Inflammatory macrophage treated with lipopolysaccharide for 1 hour (primary cell): ENCODE measurements at regions not wholly inside any gene's neighbourhood (a gene's known extent, or its start where the extent isn't known, plus 50 kb on each side); places are given as distances from the start of the nearest gene placed in this dataset.
A peak's percentile ranks its signal among the peaks of the same experiment; 100 is the strongest.

ENCODE experiments used
- DNase-seq, 2 donors: peaks; one replicate each; pipeline ENCODE4 v3.0.0-alpha.2; 2020 to 2022

- no peak for DNase-seq
Observed at GRCh38 chr2:24439971-24440340, 51.1 kb upstream of the NCOA1 start.

- no peak for DNase-seq
Observed at GRCh38 chr2:24439280-24439970, 51.6 kb upstream of the NCOA1 start.

GRCh38 chr2:24438106-24438505, 52.9 kb upstream of the NCOA1 start:
- DNase-seq, result no peak

GRCh38 chr2:24435391-24436316, 55.4 kb upstream of the NCOA1 start:
- no peak for DNase-seq

- DNase-seq, result no peak
Observed at GRCh38 chr2:24434541-24434940, 56.5 kb upstream of the NCOA1 start.

- DNase-seq, result peak; percentile 22 to 29
Observed at GRCh38 chr2:24432735-24433134, 58.3 kb upstream of the NCOA1 start.

GRCh38 chr2:24432121-24432520, 58.9 kb upstream of the NCOA1 start:
- no peak for DNase-seq

GRCh38 chr2:24429197-24430074, 61.6 kb upstream of the NCOA1 start:
- DNase-seq, result no peak

- DNase-seq, result no peak
Observed at GRCh38 chr2:24424387-24424786, 64.1 kb upstream of the ITSN2 start.

- DNase-seq, result no peak
Observed at GRCh38 chr2:24423095-24423494, 62.8 kb upstream of the ITSN2 start.

- peak; percentile 40 to 82 for DNase-seq
Observed at GRCh38 chr2:24421668-24422067, 61.3 kb upstream of the ITSN2 start.

- no peak for DNase-seq
Observed at GRCh38 chr2:24420373-24420772, 60.0 kb upstream of the ITSN2 start.

- DNase-seq, result no peak
Observed at GRCh38 chr2:24418166-24418841, 58.0 kb upstream of the ITSN2 start.

- no peak for DNase-seq
Observed at GRCh38 chr2:24412812-24413211, 52.5 kb upstream of the ITSN2 start.

- no peak for DNase-seq
Observed at GRCh38 chr2:24411488-24412151, 51.3 kb upstream of the ITSN2 start.

- DNase-seq, result no peak
Observed at GRCh38 chr2:24410976-24411375, 50.6 kb upstream of the ITSN2 start.

GRCh38 chr2:24409700-24410556, 49.6 kb upstream of the ITSN2 start:
- DNase-seq, result peak; percentile 39 to 85
